AG08395 (cell line): ENCODE measurements at regions not wholly inside any gene's neighbourhood (a gene's known extent, or its start where the extent isn't known, plus 50 kb on each side); places are given as distances from the start of the nearest gene placed in this dataset.
"Not testable (repeated sequence)": the region's sequence is repeated elsewhere in the genome, so short reads cannot be mapped to it uniquely, and the experiment has no call there.

Source experiments
- DNase-seq: peaks from one replicate; pipeline ENCODE4 v3.0.0; 2012; ENCODE audit warnings: mixed read lengths, low spot score

DNA sequence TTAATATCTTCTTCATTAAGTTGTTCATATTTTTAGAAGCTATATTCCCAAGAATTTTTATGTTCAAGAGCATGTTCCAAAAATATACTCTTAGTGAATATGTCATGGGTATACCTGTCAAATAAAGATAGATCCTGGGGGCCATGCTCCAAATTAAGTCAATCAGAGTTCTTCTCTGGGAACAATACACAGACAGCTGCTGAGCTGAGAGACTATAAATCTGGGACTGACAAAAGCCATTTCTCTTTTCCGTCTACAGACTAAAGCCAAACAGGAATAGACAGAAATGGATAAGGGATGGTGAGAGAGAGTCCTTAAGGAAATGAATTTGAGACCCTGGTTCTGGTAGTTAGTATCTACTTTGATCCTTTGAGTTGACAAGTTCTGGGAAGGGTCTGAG, 465.1 kb upstream of the RASGRP1 start:
- no peak for DNase-seq

DNA sequence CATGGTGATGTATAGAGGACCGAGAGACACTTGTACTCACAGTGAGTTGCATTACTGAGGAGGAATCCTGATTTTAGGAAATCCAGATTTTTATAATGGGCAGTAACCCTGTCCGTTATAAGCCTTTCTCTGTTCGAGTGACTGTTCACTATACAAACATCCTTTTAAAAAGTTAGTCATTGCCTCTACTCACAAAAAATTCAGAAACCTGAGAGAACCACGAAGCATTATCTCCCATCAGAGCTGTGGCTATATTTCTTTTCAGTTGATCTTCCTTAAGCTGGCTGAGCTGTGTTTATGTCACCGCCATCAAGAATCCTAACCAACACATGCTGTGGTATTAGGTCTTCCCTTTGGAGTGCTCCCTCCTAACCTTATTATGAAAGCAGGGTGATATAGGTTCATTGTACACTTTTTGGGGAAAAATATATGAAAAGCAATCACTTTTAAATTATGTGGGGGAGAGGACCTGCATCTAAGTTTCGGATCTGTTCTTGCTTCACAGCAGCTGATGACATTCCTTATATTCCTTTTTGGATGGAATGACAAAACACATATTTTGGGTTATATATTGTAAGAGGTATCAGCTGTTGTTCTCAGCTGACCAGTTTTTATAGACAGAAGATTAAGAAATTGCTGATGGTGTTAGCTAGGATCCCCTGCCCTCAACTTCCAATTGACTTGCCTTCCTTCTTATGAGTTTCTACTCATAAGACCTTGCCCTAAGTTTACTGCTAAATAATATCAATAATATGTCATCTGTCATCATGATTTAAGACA, 465.9 kb upstream of the RASGRP1 start:
- DNase-seq = no peak

GRCh38 chr15:39031596-39031995, 467.0 kb upstream of the RASGRP1 start:
- no peak for DNase-seq

GRCh38 chr15:39034816-39035215, 470.2 kb upstream of the RASGRP1 start:
- no peak for DNase-seq

DNA sequence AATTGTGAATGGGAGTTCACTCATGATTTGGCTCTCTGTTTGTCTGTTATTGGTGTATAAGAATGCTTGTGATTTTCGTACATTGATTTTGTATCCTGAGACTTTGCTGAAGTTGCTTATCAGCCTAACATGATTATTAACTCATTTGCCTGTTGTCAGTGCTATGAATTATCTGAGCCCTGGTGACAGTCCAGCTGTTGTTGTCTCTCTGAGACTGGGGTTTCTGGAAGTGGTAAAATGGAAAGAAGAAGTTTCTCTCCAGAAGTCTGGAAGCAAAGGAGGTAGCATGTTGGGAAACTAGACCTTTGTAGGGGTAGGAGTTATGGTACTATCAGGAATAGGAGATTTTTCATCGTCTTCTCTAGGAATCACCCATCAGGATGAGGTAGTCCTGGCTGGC, 473.0 kb upstream of the RASGRP1 start:
- not testable (repeated sequence) for DNase-seq

- DNase-seq = no peak
Observed at GRCh38 chr15:39040861-39041260, 476.2 kb upstream of the RASGRP1 start.

GRCh38 chr15:39041979-39042495, 477.4 kb upstream of the RASGRP1 start:
- no peak for DNase-seq

GRCh38 chr15:39051626-39052322, 487.2 kb upstream of the RASGRP1 start:
- DNase-seq = no peak

- DNase-seq = no peak
Observed at GRCh38 chr15:39052323-39052705, 487.7 kb upstream of the RASGRP1 start.

- no peak for DNase-seq
Observed at GRCh38 chr15:39053480-39053879, 488.9 kb upstream of the RASGRP1 start.

DNA sequence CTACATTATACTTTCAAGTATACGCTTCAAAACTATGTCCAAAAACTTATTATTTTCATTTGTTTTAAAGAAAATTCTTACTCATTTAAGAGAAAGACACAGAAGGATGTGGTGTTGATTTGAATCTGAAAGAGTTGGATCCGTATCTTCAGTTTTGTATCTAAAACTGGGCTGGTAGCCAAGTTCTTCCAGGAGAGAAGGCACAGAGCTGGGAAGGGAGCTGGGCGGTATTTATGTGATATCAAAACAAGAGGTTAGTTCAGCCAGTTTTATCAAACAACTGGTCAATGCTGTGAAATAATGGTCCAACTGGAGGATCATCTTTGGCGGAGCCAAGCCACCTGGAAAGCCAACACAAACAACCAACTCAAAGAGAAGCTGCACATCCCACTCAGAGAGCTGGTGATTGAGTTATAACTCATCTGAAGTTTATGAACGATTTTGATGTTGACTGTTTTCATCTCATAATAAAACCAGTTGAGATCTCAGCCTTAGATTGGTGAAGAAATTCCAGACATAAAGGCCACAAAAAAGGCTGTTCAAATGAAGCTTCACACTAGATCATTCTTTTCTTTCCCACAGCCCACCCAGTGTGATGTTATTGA, 489.6 kb upstream of the RASGRP1 start:
- DNase-seq = no peak

- DNase-seq = no peak
Observed at GRCh38 chr15:39056357-39056756, 491.7 kb upstream of the RASGRP1 start.

GRCh38 chr15:39058351-39059131, 493.9 kb upstream of the RASGRP1 start:
- DNase-seq = no peak

GRCh38 chr15:39059917-39060316, 495.3 kb upstream of the RASGRP1 start:
- DNase-seq = no peak

GRCh38 chr15:39061952-39062464, 497.4 kb upstream of the RASGRP1 start:
- DNase-seq = no peak

DNA sequence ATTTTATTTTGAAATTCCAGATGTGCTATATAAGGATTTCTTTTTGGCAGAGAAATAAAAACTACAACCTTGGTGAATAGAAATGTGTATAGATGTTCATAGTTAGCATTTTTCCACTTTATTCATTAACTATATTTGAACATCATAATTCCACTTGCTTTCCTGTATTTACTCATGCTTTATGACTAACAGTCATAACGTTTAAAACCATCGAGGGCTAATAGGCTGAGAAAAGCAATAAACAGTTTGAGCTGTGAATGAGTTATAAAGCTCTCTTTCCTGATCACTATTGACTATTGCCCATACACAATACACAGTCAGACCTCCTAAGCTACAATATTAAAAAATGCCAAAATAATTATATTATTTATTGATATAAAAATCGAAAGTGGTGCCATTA, 502.1 kb upstream of the RASGRP1 start:
- DNase-seq = no peak

- DNase-seq = no peak
Observed at GRCh38 chr15:39074341-39074985, 506.4 kb upstream of the THBS1 start.

GRCh38 chr15:39075311-39075710, 505.6 kb upstream of the THBS1 start:
- peak; percentile 53 for DNase-seq

DNA sequence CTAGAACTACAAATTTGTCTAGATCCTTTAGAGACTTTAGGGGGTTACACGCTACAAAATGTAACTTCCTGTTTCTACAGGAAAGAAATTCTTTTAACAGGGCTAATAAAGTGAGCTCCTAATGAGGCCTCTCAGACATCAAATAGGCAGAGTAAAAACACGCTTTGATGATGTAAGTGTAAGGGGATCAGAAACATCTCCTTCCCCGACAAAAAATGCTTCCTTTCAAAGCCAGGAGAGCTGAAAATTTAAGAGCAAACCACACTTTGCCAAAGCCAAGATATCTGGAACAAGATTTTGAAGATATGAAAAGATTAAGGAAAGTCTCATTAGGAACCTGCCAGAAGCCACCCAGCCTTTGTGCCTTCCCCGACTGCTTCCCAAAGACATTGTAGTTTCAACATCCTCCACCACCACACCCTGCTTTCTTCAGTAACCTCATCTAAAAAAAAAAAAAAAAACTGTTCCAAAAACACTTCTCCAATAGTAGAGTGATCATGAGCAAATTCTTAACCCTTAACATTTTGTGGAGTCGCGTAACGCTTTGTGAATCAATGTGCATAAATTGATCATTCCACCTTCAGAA, 505.0 kb upstream of the THBS1 start:
- no peak for DNase-seq

DNA sequence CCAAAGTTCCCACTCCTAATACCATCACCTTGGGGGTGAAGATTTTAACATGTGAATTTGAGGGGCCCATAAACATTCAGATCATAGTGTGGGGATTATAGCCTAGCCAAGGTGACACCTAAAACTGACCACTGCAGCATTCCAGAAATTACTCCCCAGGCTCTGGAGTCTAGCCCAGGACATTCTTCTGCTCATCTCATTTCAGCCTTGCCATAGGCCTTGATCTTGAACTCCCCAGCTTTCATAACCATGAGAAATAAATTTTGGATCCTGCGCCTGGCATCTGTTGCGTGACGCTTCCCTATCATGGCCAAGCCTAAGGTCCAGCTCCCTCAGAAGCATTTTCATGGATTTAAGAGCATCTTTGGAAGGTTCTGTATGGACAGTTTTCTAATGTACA, 502.9 kb upstream of the THBS1 start:
- DNase-seq = peak; percentile 45

DNA sequence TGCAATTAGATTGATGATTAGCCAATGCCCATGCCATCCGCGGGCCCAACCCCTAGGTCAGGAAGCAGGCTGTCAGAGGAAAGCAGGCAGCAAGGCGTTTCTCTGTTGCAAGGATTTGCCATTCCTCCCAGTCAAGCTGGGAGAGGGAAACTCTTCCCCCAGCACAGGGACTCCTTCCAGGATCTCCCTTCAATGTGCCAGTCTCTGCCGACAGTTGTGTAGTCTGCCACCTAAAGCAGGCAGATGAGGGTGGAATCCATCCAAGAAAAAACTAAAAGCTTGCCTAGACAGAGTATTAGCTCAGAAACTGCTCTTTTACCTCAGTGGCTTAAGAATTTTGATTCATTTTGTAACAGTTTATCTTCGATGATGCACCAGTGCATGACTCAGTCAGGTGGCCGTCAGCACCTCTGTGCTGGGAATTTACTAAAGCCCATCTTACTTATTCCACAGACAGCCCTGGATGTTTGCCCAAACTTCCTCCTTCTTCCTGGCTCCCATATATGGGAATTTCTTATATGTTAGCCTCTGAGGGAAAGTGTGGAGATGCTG, 501.5 kb upstream of the THBS1 start:
- peak; percentile 6 for DNase-seq
